ENCODE measurements at regions not wholly inside any gene's neighbourhood (a gene's known extent, or its start where the extent isn't known, plus 50 kb on each side); places are given as distances from the start of the nearest gene placed in this dataset.
A peak's percentile ranks its signal among the peaks of the same experiment; 100 is the strongest.

GRCh38 chr21:15149600-15150224 lies 84.9 kb upstream of the NRIP1 start:
- no CpG with 5 or more reads among the region's 3 CpGs for WGBS (ENCODE audit: insufficient coverage)
- no peaks in the 10 kb centered on the region for H3K9me3 ChIP-seq (replicated peaks; ENCODE audit: control insufficient read depth, low read depth, low read length)

DNA sequence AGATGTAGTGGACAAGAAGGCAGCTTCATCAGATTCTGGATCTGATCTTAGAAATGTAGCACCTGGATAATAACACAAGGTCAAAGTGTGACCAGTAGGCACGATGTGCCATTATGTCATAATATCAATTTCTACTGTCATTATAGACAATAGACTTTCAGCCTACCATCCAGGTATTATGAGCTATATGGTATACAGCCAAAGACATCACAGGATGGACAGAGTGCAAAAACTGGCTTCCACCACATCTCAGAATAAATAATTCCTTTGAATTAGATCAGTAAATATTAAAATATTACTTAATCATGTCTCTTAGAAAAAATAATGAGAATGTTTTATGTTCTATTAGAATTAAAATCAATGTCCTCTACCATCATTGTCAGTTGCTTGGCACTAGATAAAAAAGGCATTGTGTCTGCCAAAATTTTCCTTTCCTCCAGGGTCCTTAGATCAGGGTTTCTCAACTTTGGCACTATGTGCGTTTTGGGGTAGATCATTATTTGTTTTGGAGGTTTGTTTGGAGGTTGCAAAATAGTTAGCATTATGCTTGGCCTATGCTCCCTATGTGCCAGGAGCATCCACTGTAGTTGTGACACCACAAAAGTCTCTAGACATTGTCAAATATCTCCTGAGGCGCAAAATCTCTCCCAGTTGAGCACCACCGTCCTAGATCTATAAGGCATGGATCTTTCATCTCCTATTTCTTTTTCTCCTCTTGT lies 86.7 kb upstream of the NRIP1 start:
- WGBS (ENCODE audit: insufficient coverage) = 56% methylated on average over 2 of the region's 4 CpGs
- H3K4me1 ChIP-seq (ENCODE audit: control insufficient read depth, insufficient read depth, low read length) = no peaks in the 10 kb centered on the region
- DNase-seq = no peak
- no peak overlapping the region for H3K4me3 ChIP-seq (ENCODE audit: low read length)
- no peaks in the 10 kb centered on the region for H3K27me3 ChIP-seq (ENCODE audit: control insufficient read depth, insufficient read depth, low read length)
- H3K27ac ChIP-seq (ENCODE audit: low read length) = no peak overlapping the region
- H3K36me3 ChIP-seq (ENCODE audit: control insufficient read depth, insufficient read depth, low read length) = no peaks in the 10 kb centered on the region
- no peaks in the 10 kb centered on the region for H3K9me3 ChIP-seq (replicated peaks; ENCODE audit: control insufficient read depth, low read depth, low read length)

More at GRCh38 chr21:15149600-15150224, 84.9 kb upstream of the NRIP1 start:
- H3K27ac ChIP-seq (ENCODE audit: low read length) = no peak overlapping the region
- H3K4me3 ChIP-seq (ENCODE audit: low read length) = no peak overlapping the region
- no peaks in the 10 kb centered on the region for H3K36me3 ChIP-seq (ENCODE audit: control insufficient read depth, insufficient read depth, low read length)
- DNase-seq = no peak
- no peaks in the 10 kb centered on the region for H3K27me3 ChIP-seq (ENCODE audit: control insufficient read depth, insufficient read depth, low read length)
- no peaks in the 10 kb centered on the region for H3K4me1 ChIP-seq (ENCODE audit: control insufficient read depth, insufficient read depth, low read length)

DNA sequence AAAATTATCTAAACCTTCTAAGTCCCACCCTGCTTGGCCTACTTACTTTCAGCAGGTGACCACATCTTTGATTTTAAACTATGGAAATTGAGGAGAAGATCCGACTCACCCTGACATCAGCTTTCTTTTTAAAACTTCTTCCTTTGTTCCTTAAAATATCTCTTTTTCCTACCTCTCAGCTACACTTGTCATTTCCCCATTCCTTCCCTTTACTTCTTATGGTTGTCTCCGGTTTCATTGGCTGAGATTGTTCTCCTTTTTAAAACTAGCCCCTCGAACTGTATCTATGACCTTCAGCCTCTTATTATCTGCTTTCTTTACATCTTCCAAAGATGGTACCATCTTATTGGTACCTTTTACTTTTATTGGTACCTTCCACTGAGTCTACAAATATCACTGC lies 87.8 kb upstream of the NRIP1 start:
- H3K27ac ChIP-seq (ENCODE audit: low read length) = no peak overlapping the region
- peak; percentile 45 for DNase-seq
- H3K4me3 ChIP-seq (ENCODE audit: low read length) = no peak overlapping the region
- H3K36me3 ChIP-seq (ENCODE audit: control insufficient read depth, insufficient read depth, low read length) = no peaks in the 10 kb centered on the region
- H3K9me3 ChIP-seq (replicated peaks; ENCODE audit: control insufficient read depth, low read depth, low read length) = peaks cover 3% of the 10 kb centered on the region
- 82% methylated on average over 3 of the region's 3 CpGs for WGBS (ENCODE audit: insufficient coverage)
- no peaks in the 10 kb centered on the region for H3K27me3 ChIP-seq (ENCODE audit: control insufficient read depth, insufficient read depth, low read length)
- H3K4me1 ChIP-seq (ENCODE audit: control insufficient read depth, insufficient read depth, low read length) = no peaks in the 10 kb centered on the region

DNA sequence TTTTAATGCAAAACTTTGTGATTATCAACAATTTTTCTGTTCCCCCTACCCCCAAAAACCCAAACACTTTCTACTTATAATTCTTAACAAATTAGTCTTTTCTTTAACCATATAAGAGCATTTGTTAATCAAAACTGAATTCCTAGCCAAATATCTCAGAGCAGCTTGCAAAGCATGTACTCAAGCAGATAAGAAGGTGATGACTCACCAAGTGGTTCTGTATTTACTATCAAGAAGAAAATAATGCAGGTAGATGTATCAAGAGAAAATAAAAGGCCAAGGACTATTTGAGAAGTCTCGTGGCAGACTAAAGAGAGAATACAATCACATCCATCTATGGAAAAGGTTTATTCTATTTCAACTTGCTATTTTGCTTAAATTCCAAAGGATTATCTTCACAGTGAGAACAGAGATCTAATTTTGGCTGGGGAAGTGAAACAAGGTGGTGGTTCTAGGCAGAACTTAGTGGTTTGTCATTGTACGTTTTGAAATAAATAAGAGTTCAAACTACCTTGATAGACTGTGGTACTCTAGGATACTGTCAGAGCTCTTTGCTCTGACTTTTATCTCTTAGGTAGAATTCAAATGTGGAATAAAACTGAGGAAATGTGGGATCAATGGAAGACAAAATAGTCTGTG lies 94.7 kb upstream of the NRIP1 start:
- no peaks in the 10 kb centered on the region for H3K4me1 ChIP-seq (ENCODE audit: control insufficient read depth, insufficient read depth, low read length)
- H3K36me3 ChIP-seq (ENCODE audit: control insufficient read depth, insufficient read depth, low read length) = no peaks in the 10 kb centered on the region
- no peak overlapping the region for H3K4me3 ChIP-seq (ENCODE audit: low read length)
- H3K27me3 ChIP-seq (ENCODE audit: control insufficient read depth, insufficient read depth, low read length) = no peaks in the 10 kb centered on the region
- no peak for DNase-seq
- no peak overlapping the region for H3K27ac ChIP-seq (ENCODE audit: low read length)
- peaks cover 3% of the 10 kb centered on the region for H3K9me3 ChIP-seq (replicated peaks; ENCODE audit: control insufficient read depth, low read depth, low read length)
- no CpG with 5 or more reads among the region's 2 CpGs for WGBS (ENCODE audit: insufficient coverage)

- Histone ChIP-seq H3K4me3 (ENCODE audit: low read length) (no peak overlapping the region), H3K27me3 (ENCODE audit: control insufficient read depth, insufficient read depth, low read length) (no peaks in the 10 kb centered on the region), H3K36me3 (ENCODE audit: control insufficient read depth, insufficient read depth, low read length) (no peaks in the 10 kb centered on the region), H3K27ac (ENCODE audit: low read length) (no peak overlapping the region), H3K9me3 (replicated peaks; ENCODE audit: control insufficient read depth, low read depth, low read length) (peaks cover 3% of the 10 kb centered on the region), H3K4me1 (ENCODE audit: control insufficient read depth, insufficient read depth, low read length) (no peaks in the 10 kb centered on the region)
- DNase-seq = no peak
- WGBS (ENCODE audit: insufficient coverage) = no CpG with 5 or more reads among the region's 1 CpG
These were observed 95.3 kb upstream of the NRIP1 start for GRCh38 chr21:15160136-15160535.

DNA sequence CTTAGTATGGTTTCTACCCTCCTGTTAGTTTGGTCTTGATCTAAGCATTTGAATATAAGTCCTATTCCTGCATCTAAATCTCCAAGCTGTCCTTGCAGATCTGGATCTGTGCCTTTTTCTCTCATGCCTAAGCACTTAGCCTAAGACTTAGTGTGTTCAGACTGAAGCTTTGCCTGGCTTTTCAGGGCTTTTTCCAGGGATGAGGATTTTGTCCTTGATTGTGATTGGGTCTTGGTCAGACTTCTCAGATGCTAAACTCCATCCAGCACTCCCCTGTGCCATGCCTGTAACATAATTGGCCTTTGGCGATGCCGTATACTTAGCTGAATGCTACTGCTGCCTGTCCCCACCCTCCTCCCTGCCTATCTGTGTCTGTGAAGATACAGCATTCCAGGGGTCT lies 98.1 kb upstream of the NRIP1 start:
- H3K9me3 ChIP-seq (replicated peaks; ENCODE audit: control insufficient read depth, low read depth, low read length) = no peaks in the 10 kb centered on the region
- no peaks in the 10 kb centered on the region for H3K36me3 ChIP-seq (ENCODE audit: control insufficient read depth, insufficient read depth, low read length)
- H3K27ac ChIP-seq (ENCODE audit: low read length) = no peak overlapping the region
- DNase-seq = no peak
- H3K4me1 ChIP-seq (ENCODE audit: control insufficient read depth, insufficient read depth, low read length) = no peaks in the 10 kb centered on the region
- no peaks in the 10 kb centered on the region for H3K27me3 ChIP-seq (ENCODE audit: control insufficient read depth, insufficient read depth, low read length)
- no CpG with 5 or more reads among the region's 2 CpGs for WGBS (ENCODE audit: insufficient coverage)
- H3K4me3 ChIP-seq (ENCODE audit: low read length) = no peak overlapping the region

- Histone ChIP-seq H3K4me1 (ENCODE audit: control insufficient read depth, insufficient read depth, low read length) (no peaks in the 10 kb centered on the region), H3K27ac (ENCODE audit: low read length) (no peak overlapping the region), H3K27me3 (ENCODE audit: control insufficient read depth, insufficient read depth, low read length) (no peaks in the 10 kb centered on the region), H3K4me3 (ENCODE audit: low read length) (no peak overlapping the region), H3K9me3 (replicated peaks; ENCODE audit: control insufficient read depth, low read depth, low read length) (no peaks in the 10 kb centered on the region), H3K36me3 (ENCODE audit: control insufficient read depth, insufficient read depth, low read length) (no peaks in the 10 kb centered on the region)
- no peak for DNase-seq
- WGBS (ENCODE audit: insufficient coverage) = 89% methylated on average over 6 of the region's 9 CpGs
These were observed 99.5 kb upstream of the NRIP1 start for GRCh38 chr21:15164273-15164672.

DNA sequence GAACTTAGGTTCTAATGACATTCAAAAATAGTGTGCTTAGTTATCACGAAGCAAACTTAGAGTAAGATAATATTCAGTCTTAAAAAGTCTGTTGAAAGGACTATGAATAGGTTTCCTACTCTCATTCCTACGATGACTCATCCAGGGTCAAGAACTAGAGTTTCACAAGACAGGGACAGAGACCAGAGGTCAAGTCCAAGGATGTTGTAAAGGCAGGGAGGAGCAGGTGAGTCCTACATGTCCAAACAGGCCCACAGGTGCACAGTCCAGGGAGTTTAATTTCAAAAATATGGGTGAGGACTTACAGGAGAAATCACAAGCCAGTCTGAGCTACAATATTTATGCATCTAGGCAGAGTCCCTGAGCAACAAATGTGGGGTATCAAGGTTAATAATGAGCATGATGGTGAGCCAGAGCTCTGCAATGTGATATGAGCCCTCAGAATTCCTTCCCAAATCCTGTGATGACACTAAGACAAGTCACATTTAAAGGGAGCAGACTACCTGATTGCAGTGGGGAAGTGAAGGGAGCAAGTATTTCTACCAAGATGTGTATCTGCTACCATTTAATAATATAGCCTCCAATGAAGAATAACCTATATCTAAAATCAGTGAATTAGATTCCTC lies 100.0 kb upstream of the NRIP1 start:
- no peak overlapping the region for H3K4me3 ChIP-seq (ENCODE audit: low read length)
- H3K27me3 ChIP-seq (ENCODE audit: control insufficient read depth, insufficient read depth, low read length) = no peaks in the 10 kb centered on the region
- H3K27ac ChIP-seq (ENCODE audit: low read length) = no peak overlapping the region
- H3K36me3 ChIP-seq (ENCODE audit: control insufficient read depth, insufficient read depth, low read length) = no peaks in the 10 kb centered on the region
- no peaks in the 10 kb centered on the region for H3K4me1 ChIP-seq (ENCODE audit: control insufficient read depth, insufficient read depth, low read length)
- no CpG with 5 or more reads among the region's 2 CpGs for WGBS (ENCODE audit: insufficient coverage)
- H3K9me3 ChIP-seq (replicated peaks; ENCODE audit: control insufficient read depth, low read depth, low read length) = no peaks in the 10 kb centered on the region
- no peak for DNase-seq

- no peaks in the 10 kb centered on the region for H3K9me3 ChIP-seq (replicated peaks; ENCODE audit: control insufficient read depth, low read depth, low read length)
- DNase-seq = no peak
- H3K27me3 ChIP-seq (ENCODE audit: control insufficient read depth, insufficient read depth, low read length) = no peaks in the 10 kb centered on the region
- H3K27ac ChIP-seq (ENCODE audit: low read length) = no peak overlapping the region
- H3K36me3 ChIP-seq (ENCODE audit: control insufficient read depth, insufficient read depth, low read length) = no peaks in the 10 kb centered on the region
- H3K4me1 ChIP-seq (ENCODE audit: control insufficient read depth, insufficient read depth, low read length) = no peaks in the 10 kb centered on the region
- H3K4me3 ChIP-seq (ENCODE audit: low read length) = no peak overlapping the region
- no CpG with 5 or more reads among the region's 2 CpGs for WGBS (ENCODE audit: insufficient coverage)
These were observed 105.8 kb upstream of the NRIP1 start for GRCh38 chr21:15170614-15171013.

DNA sequence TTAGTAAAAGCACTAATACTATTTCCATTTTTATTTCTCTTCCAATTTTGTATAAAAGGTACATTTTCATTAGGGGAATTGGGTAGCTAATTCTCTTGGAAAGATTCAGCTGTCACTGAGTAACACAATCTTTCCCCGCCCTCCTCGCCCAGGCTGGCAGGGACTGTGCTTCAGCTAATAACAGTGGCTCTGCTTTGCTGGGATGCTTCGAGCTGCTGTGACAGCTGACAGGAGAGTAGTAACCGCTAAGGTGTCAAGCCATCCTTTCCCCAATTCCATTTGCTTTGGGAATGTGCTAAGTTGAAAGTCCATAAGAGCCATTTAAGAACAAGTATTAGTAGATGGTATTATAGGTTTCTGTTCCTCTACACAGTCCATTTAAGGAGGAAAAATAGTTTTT lies 106.7 kb upstream of the NRIP1 start:
- Histone ChIP-seq H3K27me3 (ENCODE audit: control insufficient read depth, insufficient read depth, low read length) (no peaks in the 10 kb centered on the region), H3K4me3 (ENCODE audit: low read length) (no peak overlapping the region), H3K36me3 (ENCODE audit: control insufficient read depth, insufficient read depth, low read length) (no peaks in the 10 kb centered on the region), H3K27ac (ENCODE audit: low read length) (no peak overlapping the region), H3K4me1 (ENCODE audit: control insufficient read depth, insufficient read depth, low read length) (no peaks in the 10 kb centered on the region), H3K9me3 (replicated peaks; ENCODE audit: control insufficient read depth, low read depth, low read length) (no peaks in the 10 kb centered on the region)
- no CpG with 5 or more reads among the region's 4 CpGs for WGBS (ENCODE audit: insufficient coverage)
- DNase-seq = peak; percentile 55

Measured in muscle of leg (tissue), 3 donors.